ENCODE measurements at regions not wholly inside any gene's neighbourhood (a gene's known extent, or its start where the extent isn't known, plus 50 kb on each side); places are given as distances from the start of the nearest gene placed in this dataset.
"Not testable (repeated sequence)": the region's sequence is repeated elsewhere in the genome, so short reads cannot be mapped to it uniquely, and the experiment has no call there.

GRCh38 chr3:13245615-13245978 is 172.4 kb upstream of the IQSEC1 start:
- no peak for DNase-seq

GRCh38 chr3:13243586-13243985 is 170.4 kb upstream of the IQSEC1 start:
- DNase-seq, result no peak

GRCh38 chr3:13242364-13242737 is 169.1 kb upstream of the IQSEC1 start:
- no peak for DNase-seq

- no peak for DNase-seq
These were observed 168.6 kb upstream of the IQSEC1 start for GRCh38 chr3:13241621-13242363.

GRCh38 chr3:13240928-13241618 is 167.8 kb upstream of the IQSEC1 start:
- no peak for DNase-seq

GRCh38 chr3:13239467-13239760 is 166.2 kb upstream of the IQSEC1 start:
- no peak for DNase-seq

GRCh38 chr3:13238687-13239466 is 165.6 kb upstream of the IQSEC1 start:
- no peak for DNase-seq

- DNase-seq, result no peak
These were observed 164.7 kb upstream of the IQSEC1 start for GRCh38 chr3:13237776-13238490.

GRCh38 chr3:13236557-13237173 is 163.4 kb upstream of the IQSEC1 start:
- DNase-seq, result no peak

- DNase-seq, result no peak
These were observed 162.7 kb upstream of the IQSEC1 start for GRCh38 chr3:13235897-13236296.

- no peak for DNase-seq
These were observed 161.8 kb upstream of the IQSEC1 start for GRCh38 chr3:13235079-13235478.

GRCh38 chr3:13234666-13235065 is 161.4 kb upstream of the IQSEC1 start:
- DNase-seq, result no peak

- DNase-seq, result no peak
These were observed 160.6 kb upstream of the IQSEC1 start for GRCh38 chr3:13233487-13234485.

- no peak for DNase-seq
These were observed 158.8 kb upstream of the IQSEC1 start for GRCh38 chr3:13231781-13232666.

GRCh38 chr3:13229273-13229949 is 156.2 kb upstream of the IQSEC1 start:
- DNase-seq, result no peak

GRCh38 chr3:13228584-13228983 is 155.4 kb upstream of the IQSEC1 start:
- no peak for DNase-seq

- not testable (repeated sequence) for DNase-seq
These were observed 154.9 kb upstream of the IQSEC1 start for GRCh38 chr3:13228169-13228568.

- no peak for DNase-seq
These were observed 154.3 kb upstream of the IQSEC1 start for GRCh38 chr3:13227315-13228165.

- no peak for DNase-seq
These were observed 151.7 kb upstream of the IQSEC1 start for GRCh38 chr3:13224967-13225366.

All from activated T-cell treated with anti-CD3 and anti-CD28 coated beads, Interleukin-2, amount 50 U/mL, for 1 hour (primary cell).